ENCODE measurements at regions not wholly inside any gene's neighbourhood (a gene's known extent, or its start where the extent isn't known, plus 50 kb on each side); places are given as distances from the start of the nearest gene placed in this dataset.

- Histone ChIP-seq H3K27me3 (ENCODE audit: control insufficient read depth in 2 of 2, insufficient read depth in 2 of 2, low read length in 2 of 2) (peaks cover 0 to 3% of the 10 kb centered on the region in 2 experiments), H3K9me1 (replicated peaks; ENCODE audit: control insufficient read depth, extremely low read depth, insufficient read depth, low read length) (no peaks in the 10 kb centered on the region), H3K9me3 (replicated peaks; ENCODE audit: control insufficient read depth, insufficient read depth, low read length) (no peaks in the 10 kb centered on the region), H3K4me3 (replicated peaks in 1 of 3; ENCODE audit: insufficient read depth in 1 of 3, low read depth in 1 of 3, low read length in 3 of 3) (no peak overlapping the region), H2AFZ (ENCODE audit: low read depth, low read length) (no peak overlapping the region), H3K4me2 (ENCODE audit: insufficient read depth, low read length) (no peak overlapping the region), H3K27ac (ENCODE audit: insufficient read depth, low read depth, low read length) (no peak overlapping the region), H4K20me1 (replicated peaks; ENCODE audit: control insufficient read depth, extremely low read depth, insufficient read depth, low read length) (no peaks in the 10 kb centered on the region), H3K79me2 (ENCODE audit: control insufficient read depth, insufficient read depth, low read length) (no peaks in the 10 kb centered on the region), H3K36me3 (ENCODE audit: control insufficient read depth in 2 of 2, extremely low read depth in 1 of 2, insufficient read depth in 2 of 2, low read length in 2 of 2) (no peaks in the 10 kb centered on the region), H3K4me1 (ENCODE audit: control insufficient read depth, extremely low read depth, insufficient read depth, low read length) (no peaks in the 10 kb centered on the region), H3K9ac (replicated peaks; ENCODE audit: extremely low read depth, insufficient read depth, low read length) (no peak overlapping the region)
- POLR2A ChIA-PET, result no interaction called here
- TF ChIP-seq POLR2AphosphoS5 (IDR thresholded peaks at IDR 0.05; ENCODE audit: insufficient read depth, low read depth, low read length) (no peak), GATA2 (IDR thresholded peaks at IDR 0.05; ENCODE audit: insufficient read depth, insufficient read length, low read depth, low read length) (no peak), POLR2A (IDR thresholded peaks at IDR 0.05; ENCODE audit: low read depth, low read length) (no peak), JUN (IDR thresholded peaks at IDR 0.05; ENCODE audit: borderline replicate concordance, insufficient read depth, insufficient read length, low read depth) (no peak), MYC (IDR thresholded peaks at IDR 0.05; ENCODE audit: low read depth, low read length) (no peak), EZH2 (IDR thresholded peaks at IDR 0.05; ENCODE audit: borderline replicate concordance, low read depth, low read length, severe bottlenecking) (no peak), CTCF (IDR thresholded peaks at IDR 0.05; ENCODE audit: extremely low read depth in 1 of 2, insufficient read depth in 1 of 2, low read depth in 1 of 2, low read length in 2 of 2) (no peak), MAX (IDR thresholded peaks at IDR 0.05; ENCODE audit: insufficient read depth, insufficient read length) (no peak), FOS (IDR thresholded peaks at IDR 0.05; ENCODE audit: borderline replicate concordance, insufficient read depth, low read length) (no peak)
- dilution Hi-C loops (cut with MboI; ENCODE audit: extremely low pct_ligation_motif_present, low sequenced_read_pairs), result no loop called here
- CTCF ChIA-PET, result interaction anchor here (1.6 kb wide), 1 partner anchor 25 kb away, joined by 3 read pairs; no protein-coding TSS in a partner anchor
- BruUV-seq (replicated peaks), result no TSS peak
- intact Hi-C loops (cut with micrococcal nuclease), result no loop called here
- no peak for FAIRE-seq
- no peak for DNase-seq (ENCODE audit: low read depth, low spot score)
Measured at GRCh38 chr5:32996336-32996735, 285.2 kb downstream of the NPR3 start.

Data from endothelial cell of umbilical vein (primary cell).